ENCODE measurements at regions not wholly inside any gene's neighbourhood (a gene's known extent, or its start where the extent isn't known, plus 50 kb on each side); places are given as distances from the start of the nearest gene placed in this dataset.

- TF ChIP-seq CTCF (IDR thresholded peaks at IDR 0.05) (no peak), POLR2A (IDR thresholded peaks at IDR 0.05) (no peak), POLR2AphosphoS5 (IDR thresholded peaks at IDR 0.05) (no peak), EP300 (IDR thresholded peaks at IDR 0.05) (no peak)
Observed at GRCh38 chr13:53216773-53217172, 188.2 kb downstream of the OLFM4 start.

Data from upper lobe of left lung (tissue), 4 donors.